ENCODE measurements at regions not wholly inside any gene's neighbourhood (a gene's known extent, or its start where the extent isn't known, plus 50 kb on each side); places are given as distances from the start of the nearest gene placed in this dataset.

DNA sequence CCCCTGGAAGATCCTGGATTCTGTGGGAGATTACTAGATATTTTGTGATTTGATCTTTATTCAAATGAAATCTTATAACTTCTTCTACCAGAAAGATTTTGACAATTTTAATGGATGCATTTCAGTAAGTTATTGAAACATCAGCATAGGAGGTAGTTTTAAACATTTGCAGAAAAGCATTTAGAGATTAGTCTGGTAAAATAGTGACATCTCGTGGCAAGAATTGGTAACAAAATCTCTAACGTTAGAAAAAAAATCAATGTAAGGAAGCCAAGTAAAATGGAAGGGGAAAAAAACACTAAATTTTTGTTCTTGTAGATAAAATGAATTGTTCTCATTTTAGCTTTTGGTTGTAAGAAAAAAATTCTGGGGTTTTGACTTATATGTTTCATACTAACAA is 73.3 kb downstream of the TASL start:
- Histone ChIP-seq H3K27ac (ENCODE audit: low read depth, low read length) (no peak overlapping the region), H3K9me3 (ENCODE audit: control insufficient read depth, insufficient read depth, low read length) (no peaks in the 10 kb centered on the region), H3K4me3 (ENCODE audit: low read depth, low read length) (no peak overlapping the region), H3K27me3 (ENCODE audit: control insufficient read depth, insufficient read depth, low read length) (no peaks in the 10 kb centered on the region)
- ChIA-PET CTCF (interaction anchor here (0.6 to 3.7 kb wide), 6 partner anchors 8 to 384 kb away, joined by 3 to 21 read pairs (median 8); no protein-coding TSS in a partner anchor), POLR2A (no interaction called here)
- no peak for DNase-seq (ENCODE audit: low read depth, low spot score)
- TF ChIP-seq, protein P1, sequence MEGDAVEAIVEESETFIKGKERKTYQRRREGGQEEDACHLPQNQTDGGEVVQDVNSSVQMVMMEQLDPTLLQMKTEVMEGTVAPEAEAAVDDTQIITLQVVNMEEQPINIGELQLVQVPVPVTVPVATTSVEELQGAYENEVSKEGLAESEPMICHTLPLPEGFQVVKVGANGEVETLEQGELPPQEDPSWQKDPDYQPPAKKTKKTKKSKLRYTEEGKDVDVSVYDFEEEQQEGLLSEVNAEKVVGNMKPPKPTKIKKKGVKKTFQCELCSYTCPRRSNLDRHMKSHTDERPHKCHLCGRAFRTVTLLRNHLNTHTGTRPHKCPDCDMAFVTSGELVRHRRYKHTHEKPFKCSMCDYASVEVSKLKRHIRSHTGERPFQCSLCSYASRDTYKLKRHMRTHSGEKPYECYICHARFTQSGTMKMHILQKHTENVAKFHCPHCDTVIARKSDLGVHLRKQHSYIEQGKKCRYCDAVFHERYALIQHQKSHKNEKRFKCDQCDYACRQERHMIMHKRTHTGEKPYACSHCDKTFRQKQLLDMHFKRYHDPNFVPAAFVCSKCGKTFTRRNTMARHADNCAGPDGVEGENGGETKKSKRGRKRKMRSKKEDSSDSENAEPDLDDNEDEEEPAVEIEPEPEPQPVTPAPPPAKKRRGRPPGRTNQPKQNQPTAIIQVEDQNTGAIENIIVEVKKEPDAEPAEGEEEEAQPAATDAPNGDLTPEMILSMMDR (IDR thresholded peaks at IDR 0.05; ENCODE audit: low read depth, low read length), result peak; percentile 40

DNA sequence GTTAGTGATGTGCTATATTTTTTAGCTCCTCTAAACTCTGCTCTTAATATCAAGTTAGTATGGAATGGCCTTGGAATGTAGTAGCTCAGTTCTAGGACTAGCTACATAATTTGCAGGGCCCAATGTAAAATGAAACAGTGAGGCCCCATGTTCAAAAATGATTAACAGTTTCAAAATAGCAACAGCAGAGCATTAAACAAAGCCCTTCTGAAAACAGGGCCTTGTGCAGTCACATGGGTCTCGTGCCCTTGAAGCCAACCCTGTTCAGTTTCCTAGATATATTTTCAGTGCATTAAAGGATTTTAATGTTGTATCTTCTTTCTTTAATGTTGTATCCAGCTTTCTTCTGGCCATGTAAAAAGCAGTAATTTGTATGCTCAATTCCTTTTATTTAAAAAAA is 82.1 kb downstream of the TASL start:
- H3K9me3 ChIP-seq (ENCODE audit: control insufficient read depth, insufficient read depth, low read length), result no peaks in the 10 kb centered on the region
- no peak overlapping the region for H3K4me3 ChIP-seq (ENCODE audit: low read depth, low read length)
- no peak overlapping the region for H3K27ac ChIP-seq (ENCODE audit: low read depth, low read length)
- DNase-seq (ENCODE audit: low read depth, low spot score), result no peak
- CTCF ChIA-PET, result interaction anchor here (0.6 kb wide), 1 partner anchor 1950 kb away, joined by 5 read pairs; no protein-coding TSS in a partner anchor
- TF ChIP-seq, protein P1 (IDR thresholded peaks at IDR 0.05; ENCODE audit: low read depth, low read length), result no peak
- POLR2A ChIA-PET, result no interaction called here
- H3K27me3 ChIP-seq (ENCODE audit: control insufficient read depth, insufficient read depth, low read length), result no peaks in the 10 kb centered on the region

DNA sequence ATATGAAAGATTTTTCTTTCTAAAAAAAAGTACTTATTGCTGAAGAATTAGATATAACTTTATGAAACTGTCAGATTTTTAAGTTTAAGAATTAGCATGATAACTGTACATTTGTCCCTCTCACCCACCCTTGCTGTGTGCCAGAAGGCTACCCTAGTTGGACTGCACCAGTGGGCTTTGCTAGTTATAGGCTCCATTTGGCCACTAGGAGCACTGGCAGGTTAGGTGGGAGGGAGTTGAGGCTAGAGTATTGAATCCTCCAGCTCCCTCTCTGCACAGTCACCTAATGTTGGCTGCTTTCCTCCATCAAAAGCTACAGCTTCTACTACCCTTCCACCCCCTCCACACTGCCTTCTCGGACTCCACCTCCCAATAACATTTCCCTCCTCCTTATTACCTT is 84.2 kb downstream of the TASL start:
- no peak for DNase-seq (ENCODE audit: low read depth, low spot score)
- no peak overlapping the region for H3K27ac ChIP-seq (ENCODE audit: low read depth, low read length)
- H3K9me3 ChIP-seq (ENCODE audit: control insufficient read depth, insufficient read depth, low read length), result no peaks in the 10 kb centered on the region
- TF ChIP-seq, protein P1 (IDR thresholded peaks at IDR 0.05; ENCODE audit: low read depth, low read length), result no peak
- no peaks in the 10 kb centered on the region for H3K27me3 ChIP-seq (ENCODE audit: control insufficient read depth, insufficient read depth, low read length)
- no peak overlapping the region for H3K4me3 ChIP-seq (ENCODE audit: low read depth, low read length)
- CTCF ChIA-PET, result no interaction called here
- POLR2A ChIA-PET, result no interaction called here

DNA sequence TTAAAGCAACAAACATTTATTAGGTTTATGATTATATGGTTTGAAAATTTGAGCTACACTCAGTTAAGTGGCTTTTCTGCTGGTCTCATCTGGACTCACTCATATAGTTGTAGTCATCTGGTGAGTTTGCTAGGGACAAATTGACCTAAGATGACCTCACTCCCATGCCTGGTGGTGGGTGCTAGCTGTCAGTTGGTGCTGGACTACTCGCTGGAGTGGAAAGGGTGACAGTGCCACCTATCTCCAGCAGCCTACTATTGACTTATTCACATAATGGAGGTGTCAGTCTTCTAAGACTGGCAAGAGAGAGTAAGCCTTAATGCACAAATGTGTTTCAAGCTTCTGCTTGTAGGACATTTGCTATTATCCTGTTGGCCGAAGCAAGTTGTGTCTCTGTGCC is 88.2 kb downstream of the TASL start:
- Histone ChIP-seq H3K4me3 (ENCODE audit: low read depth, low read length) (no peak overlapping the region), H3K27ac (ENCODE audit: low read depth, low read length) (no peak overlapping the region), H3K27me3 (ENCODE audit: control insufficient read depth, insufficient read depth, low read length) (no peaks in the 10 kb centered on the region), H3K9me3 (ENCODE audit: control insufficient read depth, insufficient read depth, low read length) (no peaks in the 10 kb centered on the region)
- POLR2A ChIA-PET, result no interaction called here
- DNase-seq (ENCODE audit: low read depth, low spot score), result no peak
- TF ChIP-seq, protein P1 (IDR thresholded peaks at IDR 0.05; ENCODE audit: low read depth, low read length), result no peak
- CTCF ChIA-PET, result no interaction called here

DNA sequence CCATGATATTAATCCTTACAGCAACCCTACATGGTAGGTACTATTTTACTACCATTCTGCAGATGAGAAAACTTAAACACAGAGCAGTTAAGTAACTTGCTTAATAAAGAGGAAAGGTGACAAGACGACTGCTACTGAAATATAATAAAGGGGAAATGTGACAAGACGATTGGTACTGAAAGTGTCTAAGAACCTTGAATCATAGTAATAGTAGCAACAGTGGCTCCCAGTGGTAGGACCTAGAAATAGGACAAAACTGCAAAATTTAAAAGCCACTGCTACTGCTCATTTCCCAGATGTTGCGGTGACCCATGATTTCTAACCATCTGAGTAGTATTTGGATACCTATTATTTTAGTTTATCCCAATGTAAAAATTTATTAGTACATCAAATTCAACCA is 89.5 kb downstream of the TASL start:
- TF ChIP-seq, protein P1 (IDR thresholded peaks at IDR 0.05; ENCODE audit: low read depth, low read length), result peak; percentile 19; the same call in 1 of the 2 replicates
- DNase-seq (ENCODE audit: low read depth, low spot score), result no peak

More for the DNA sequence above, 89.5 kb downstream of the TASL start:
- Histone ChIP-seq H3K27me3 (ENCODE audit: control insufficient read depth, insufficient read depth, low read length) (no peaks in the 10 kb centered on the region), H3K9me3 (ENCODE audit: control insufficient read depth, insufficient read depth, low read length) (no peaks in the 10 kb centered on the region), H3K4me3 (ENCODE audit: low read depth, low read length) (no peak overlapping the region), H3K27ac (ENCODE audit: low read depth, low read length) (no peak overlapping the region)
- CTCF ChIA-PET, result no interaction called here
- POLR2A ChIA-PET, result no interaction called here
